IMR-90 (cell line): ENCODE measurements at regions not wholly inside any gene's neighbourhood (a gene's known extent, or its start where the extent isn't known, plus 50 kb on each side); places are given as distances from the start of the nearest gene placed in this dataset.
"Not testable (repeated sequence)": the region's sequence is repeated elsewhere in the genome, so short reads cannot be mapped to it uniquely, and the experiment has no call there.

Experiments used
- CTCF ChIP-seq: conservative IDR thresholded peaks from 2 replicates; pipeline ENCODE4 v1.5.1; 2012; ENCODE audit warnings: mild to moderate bottlenecking, low read depth, low read length, improper control_type of control experiment
- ELK1 ChIP-seq: fragments of 150-350 bp; IDR thresholded peaks from 2 replicates; pipeline ENCODE4 v1.6.1; 2016; ENCODE audit warnings: low read depth, mild to moderate bottlenecking, low read length, moderate library complexity, borderline replicate concordance
- POLR2A ChIP-seq: IDR thresholded peaks from 2 replicates; pipeline ENCODE4 v1.6.1; 2012; ENCODE audit warnings: mild to moderate bottlenecking, low read depth, low read length
- SMC3 ChIP-seq: fragments of 150-350 bp; IDR thresholded peaks from 2 replicates; pipeline ENCODE4 v1.6.1; 2016; ENCODE audit warnings: low read depth, mild to moderate bottlenecking, antibody characterized with exemption, low read length, moderate library complexity

GRCh38 chr14:83898558-83898957, 1631.4 kb upstream of the FLRT2 start:
- TF ChIP-seq SMC3, POLR2A, CTCF, ELK1: not testable (repeated sequence)
